ENCODE measurements at regions not wholly inside any gene's neighbourhood (a gene's known extent, or its start where the extent isn't known, plus 50 kb on each side); places are given as distances from the start of the nearest gene placed in this dataset.

DNA sequence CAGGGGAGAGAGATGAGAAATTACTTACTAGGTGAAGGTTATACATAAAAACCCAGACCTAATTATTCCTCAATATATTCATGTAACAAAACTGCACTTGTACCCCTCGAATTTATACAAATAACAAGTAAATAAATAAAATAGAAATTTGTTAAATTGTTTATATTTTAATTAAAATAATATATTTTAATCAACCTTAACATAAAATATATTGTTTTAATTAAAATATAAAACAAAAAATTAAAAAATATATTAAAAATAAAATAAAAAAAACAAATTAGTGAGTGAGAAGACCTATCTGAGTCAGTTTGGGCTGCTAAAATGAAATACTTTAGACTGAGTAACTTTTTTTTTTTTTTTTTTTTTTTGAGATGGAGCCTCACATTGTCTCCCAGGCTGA, 87.4 kb upstream of the PCDH7 start:
- no peaks in the 10 kb centered on the region for H3F3A ChIP-seq (ENCODE audit: insufficient read depth, low read length, poor library complexity, severe bottlenecking)
- no peaks in the 10 kb centered on the region for H3K9me3 ChIP-seq (ENCODE audit: low read length)
- TF ChIP-seq EZH2 (IDR thresholded peaks at IDR 0.05; ENCODE audit: borderline replicate concordance, insufficient read depth, low read length, poor library complexity, severe bottlenecking) (no peak), MXI1 (conservative IDR thresholded peaks at IDR 0.05; ENCODE audit: poor library complexity, severe bottlenecking) (no peak), EP300 (conservative IDR thresholded peaks at IDR 0.05; ENCODE audit: poor library complexity, severe bottlenecking) (no peak)
- no peak overlapping the region for H3K4me2 ChIP-seq (ENCODE audit: low read length)
- no peak overlapping the region for H3K4me3 ChIP-seq (ENCODE audit: low read length)
- no peaks in the 10 kb centered on the region for H3K36me3 ChIP-seq (ENCODE audit: insufficient read depth, low read length)
- H3K27ac ChIP-seq (ENCODE audit: low read length): no peak overlapping the region
- no peak overlapping the region for H2AFZ ChIP-seq (ENCODE audit: low read depth, low read length)
- no peaks in the 10 kb centered on the region for H3K27me3 ChIP-seq (ENCODE audit: insufficient read depth, low read depth, low read length)
- H3K9me2 ChIP-seq (ENCODE audit: insufficient read depth, low read length): no peaks in the 10 kb centered on the region
- H4K20me1 ChIP-seq (ENCODE audit: insufficient read depth): no peaks in the 10 kb centered on the region
- no peak overlapping the region for H3K9ac ChIP-seq (ENCODE audit: low read length)
- no peaks in the 10 kb centered on the region for H3K79me2 ChIP-seq (replicated peaks; ENCODE audit: insufficient read depth, low read length)

DNA sequence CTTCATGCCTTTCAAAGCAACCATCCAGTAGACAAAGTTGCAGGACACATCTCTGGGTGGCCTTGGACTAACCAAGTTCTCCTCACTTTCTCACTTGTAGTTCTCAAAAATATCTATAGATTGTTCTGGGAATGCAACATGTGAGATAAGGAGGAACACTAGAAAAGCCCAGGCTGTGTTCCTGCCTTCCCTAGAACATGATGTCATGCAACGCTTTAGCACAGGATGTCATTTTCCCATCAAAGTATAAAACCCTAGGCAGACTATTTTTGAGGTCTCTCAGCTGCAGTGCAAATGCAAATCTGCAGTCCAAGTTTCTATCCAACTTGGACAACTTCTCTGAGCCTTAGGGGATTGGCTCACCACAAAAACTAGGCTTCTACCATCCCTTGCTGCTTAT, 78.8 kb upstream of the PCDH7 start:
- Histone ChIP-seq H3K4me3 (ENCODE audit: low read length) (no peak overlapping the region), H3K4me2 (ENCODE audit: low read length) (no peak overlapping the region), H3K9me3 (ENCODE audit: low read length) (no peaks in the 10 kb centered on the region), H3K36me3 (ENCODE audit: insufficient read depth, low read length) (no peaks in the 10 kb centered on the region), H3F3A (ENCODE audit: insufficient read depth, low read length, poor library complexity, severe bottlenecking) (no peaks in the 10 kb centered on the region), H4K20me1 (ENCODE audit: insufficient read depth) (no peaks in the 10 kb centered on the region), H3K9ac (ENCODE audit: low read length) (no peak overlapping the region), H3K9me2 (ENCODE audit: insufficient read depth, low read length) (no peaks in the 10 kb centered on the region), H3K27me3 (ENCODE audit: insufficient read depth, low read depth, low read length) (no peaks in the 10 kb centered on the region), H2AFZ (ENCODE audit: low read depth, low read length) (no peak overlapping the region), H3K27ac (ENCODE audit: low read length) (no peak overlapping the region), H3K79me2 (replicated peaks; ENCODE audit: insufficient read depth, low read length) (no peaks in the 10 kb centered on the region)
- TF ChIP-seq SMC3 (conservative IDR thresholded peaks at IDR 0.05; ENCODE audit: poor library complexity) (no peak), MXI1 (conservative IDR thresholded peaks at IDR 0.05; ENCODE audit: poor library complexity, severe bottlenecking) (no peak), EP300 (conservative IDR thresholded peaks at IDR 0.05; ENCODE audit: poor library complexity, severe bottlenecking) (no peak), RAD21 (conservative IDR thresholded peaks at IDR 0.05) (no peak), TAF1 (IDR thresholded peaks at IDR 0.05; ENCODE audit: low read depth) (no peak), EZH2 (IDR thresholded peaks at IDR 0.05; ENCODE audit: borderline replicate concordance, insufficient read depth, low read length, poor library complexity, severe bottlenecking) (no peak), POLR2AphosphoS5 (IDR thresholded peaks at IDR 0.05) (no peak)
- TF ChIP-seq, protein P1, sequence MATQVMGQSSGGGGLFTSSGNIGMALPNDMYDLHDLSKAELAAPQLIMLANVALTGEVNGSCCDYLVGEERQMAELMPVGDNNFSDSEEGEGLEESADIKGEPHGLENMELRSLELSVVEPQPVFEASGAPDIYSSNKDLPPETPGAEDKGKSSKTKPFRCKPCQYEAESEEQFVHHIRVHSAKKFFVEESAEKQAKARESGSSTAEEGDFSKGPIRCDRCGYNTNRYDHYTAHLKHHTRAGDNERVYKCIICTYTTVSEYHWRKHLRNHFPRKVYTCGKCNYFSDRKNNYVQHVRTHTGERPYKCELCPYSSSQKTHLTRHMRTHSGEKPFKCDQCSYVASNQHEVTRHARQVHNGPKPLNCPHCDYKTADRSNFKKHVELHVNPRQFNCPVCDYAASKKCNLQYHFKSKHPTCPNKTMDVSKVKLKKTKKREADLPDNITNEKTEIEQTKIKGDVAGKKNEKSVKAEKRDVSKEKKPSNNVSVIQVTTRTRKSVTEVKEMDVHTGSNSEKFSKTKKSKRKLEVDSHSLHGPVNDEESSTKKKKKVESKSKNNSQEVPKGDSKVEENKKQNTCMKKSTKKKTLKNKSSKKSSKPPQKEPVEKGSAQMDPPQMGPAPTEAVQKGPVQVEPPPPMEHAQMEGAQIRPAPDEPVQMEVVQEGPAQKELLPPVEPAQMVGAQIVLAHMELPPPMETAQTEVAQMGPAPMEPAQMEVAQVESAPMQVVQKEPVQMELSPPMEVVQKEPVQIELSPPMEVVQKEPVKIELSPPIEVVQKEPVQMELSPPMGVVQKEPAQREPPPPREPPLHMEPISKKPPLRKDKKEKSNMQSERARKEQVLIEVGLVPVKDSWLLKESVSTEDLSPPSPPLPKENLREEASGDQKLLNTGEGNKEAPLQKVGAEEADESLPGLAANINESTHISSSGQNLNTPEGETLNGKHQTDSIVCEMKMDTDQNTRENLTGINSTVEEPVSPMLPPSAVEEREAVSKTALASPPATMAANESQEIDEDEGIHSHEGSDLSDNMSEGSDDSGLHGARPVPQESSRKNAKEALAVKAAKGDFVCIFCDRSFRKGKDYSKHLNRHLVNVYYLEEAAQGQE (IDR thresholded peaks at IDR 0.05; ENCODE audit: borderline replicate concordance): no peak
- TF ChIP-seq, protein P2, sequence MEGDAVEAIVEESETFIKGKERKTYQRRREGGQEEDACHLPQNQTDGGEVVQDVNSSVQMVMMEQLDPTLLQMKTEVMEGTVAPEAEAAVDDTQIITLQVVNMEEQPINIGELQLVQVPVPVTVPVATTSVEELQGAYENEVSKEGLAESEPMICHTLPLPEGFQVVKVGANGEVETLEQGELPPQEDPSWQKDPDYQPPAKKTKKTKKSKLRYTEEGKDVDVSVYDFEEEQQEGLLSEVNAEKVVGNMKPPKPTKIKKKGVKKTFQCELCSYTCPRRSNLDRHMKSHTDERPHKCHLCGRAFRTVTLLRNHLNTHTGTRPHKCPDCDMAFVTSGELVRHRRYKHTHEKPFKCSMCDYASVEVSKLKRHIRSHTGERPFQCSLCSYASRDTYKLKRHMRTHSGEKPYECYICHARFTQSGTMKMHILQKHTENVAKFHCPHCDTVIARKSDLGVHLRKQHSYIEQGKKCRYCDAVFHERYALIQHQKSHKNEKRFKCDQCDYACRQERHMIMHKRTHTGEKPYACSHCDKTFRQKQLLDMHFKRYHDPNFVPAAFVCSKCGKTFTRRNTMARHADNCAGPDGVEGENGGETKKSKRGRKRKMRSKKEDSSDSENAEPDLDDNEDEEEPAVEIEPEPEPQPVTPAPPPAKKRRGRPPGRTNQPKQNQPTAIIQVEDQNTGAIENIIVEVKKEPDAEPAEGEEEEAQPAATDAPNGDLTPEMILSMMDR (IDR thresholded peaks at IDR 0.05; ENCODE audit: poor library complexity, severe bottlenecking): no peak

DNA sequence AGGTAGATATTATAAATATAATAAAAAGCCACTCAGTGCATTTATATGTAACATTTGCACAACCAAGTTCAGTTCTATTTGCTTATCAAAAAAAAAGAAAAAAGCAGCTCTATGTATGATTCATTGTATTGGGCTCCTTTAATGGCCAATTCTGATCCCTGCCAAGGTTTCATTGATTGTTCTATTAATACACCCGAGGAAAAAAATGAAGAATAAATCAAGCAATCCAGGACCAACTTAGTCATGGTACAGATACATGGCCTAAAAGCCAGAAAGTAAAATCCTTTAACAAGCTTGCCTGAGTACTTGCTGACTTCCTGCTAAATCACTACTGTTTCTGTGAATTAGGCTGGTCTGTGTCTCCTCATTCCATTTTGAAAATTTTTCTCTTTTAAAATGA, 77.6 kb upstream of the PCDH7 start:
- TF ChIP-seq, protein P1 (IDR thresholded peaks at IDR 0.05; ENCODE audit: borderline replicate concordance): no peak
- TF ChIP-seq POLR2AphosphoS5 (IDR thresholded peaks at IDR 0.05): no peak
- TF ChIP-seq, protein P2 (IDR thresholded peaks at IDR 0.05; ENCODE audit: poor library complexity, severe bottlenecking): no peak
- no peak for TF ChIP-seq TAF1 (IDR thresholded peaks at IDR 0.05; ENCODE audit: low read depth)
- no peak for TF ChIP-seq SMC3 (conservative IDR thresholded peaks at IDR 0.05; ENCODE audit: poor library complexity)
- no peak for TF ChIP-seq EZH2 (IDR thresholded peaks at IDR 0.05; ENCODE audit: borderline replicate concordance, insufficient read depth, low read length, poor library complexity, severe bottlenecking)
- TF ChIP-seq RAD21 (conservative IDR thresholded peaks at IDR 0.05): no peak
- no peak for TF ChIP-seq EP300 (conservative IDR thresholded peaks at IDR 0.05; ENCODE audit: poor library complexity, severe bottlenecking)
- no peak for TF ChIP-seq MXI1 (conservative IDR thresholded peaks at IDR 0.05; ENCODE audit: poor library complexity, severe bottlenecking)
- H3K36me3 ChIP-seq (ENCODE audit: insufficient read depth, low read length): no peaks in the 10 kb centered on the region
- no peaks in the 10 kb centered on the region for H3K9me3 ChIP-seq (ENCODE audit: low read length)
- H4K20me1 ChIP-seq (ENCODE audit: insufficient read depth): no peaks in the 10 kb centered on the region
- H3K9me2 ChIP-seq (ENCODE audit: insufficient read depth, low read length): no peaks in the 10 kb centered on the region
- H3K4me2 ChIP-seq (ENCODE audit: low read length): no peak overlapping the region
- no peak overlapping the region for H2AFZ ChIP-seq (ENCODE audit: low read depth, low read length)
- H3K9ac ChIP-seq (ENCODE audit: low read length): no peak overlapping the region
- no peak overlapping the region for H3K27ac ChIP-seq (ENCODE audit: low read length)
- H3K4me3 ChIP-seq (ENCODE audit: low read length): no peak overlapping the region
- no peaks in the 10 kb centered on the region for H3F3A ChIP-seq (ENCODE audit: insufficient read depth, low read length, poor library complexity, severe bottlenecking)
- H3K79me2 ChIP-seq (replicated peaks; ENCODE audit: insufficient read depth, low read length): no peaks in the 10 kb centered on the region
- no peaks in the 10 kb centered on the region for H3K27me3 ChIP-seq (ENCODE audit: insufficient read depth, low read depth, low read length)

Data from neural cell (in vitro differentiated cells).